NB4 (cell line): ENCODE measurements at regions not wholly inside any gene's neighbourhood (a gene's known extent, or its start where the extent isn't known, plus 50 kb on each side); places are given as distances from the start of the nearest gene placed in this dataset.
A peak's percentile ranks its signal among the peaks of the same experiment; 100 is the strongest.

ENCODE experiments used
- DNase-seq: peaks from one replicate; pipeline ENCODE4 v3.0.0; 2010; ENCODE audit warnings: low read depth
- H3K4me3 ChIP-seq: one replicate; pipeline ENCODE4 v1.5.1; 2011; ENCODE audit warnings: mild to moderate bottlenecking, low read depth, low read length, moderate library complexity
- CTCF ChIP-seq: IDR thresholded peaks from one replicate; pipeline ENCODE4 v1.5.1; 2012; ENCODE audit warnings: low read depth, low read length
- MYC ChIP-seq: IDR thresholded peaks from 2 replicates; pipeline ENCODE4 v1.6.1; 2011; ENCODE audit warnings: low read depth, low read length
- POLR2A ChIP-seq: IDR thresholded peaks from 2 replicates; pipeline ENCODE4 v1.6.1; 2011; ENCODE audit warnings: mild to moderate bottlenecking; ENCODE audit not compliant: insufficient read length; ENCODE audit errors: extremely low read depth
- TF ChIP-seq, protein P1 (sequence below): IDR thresholded peaks from 2 replicates; pipeline ENCODE4 v1.6.1; 2011; ENCODE audit warnings: low read depth, low read length

DNA sequence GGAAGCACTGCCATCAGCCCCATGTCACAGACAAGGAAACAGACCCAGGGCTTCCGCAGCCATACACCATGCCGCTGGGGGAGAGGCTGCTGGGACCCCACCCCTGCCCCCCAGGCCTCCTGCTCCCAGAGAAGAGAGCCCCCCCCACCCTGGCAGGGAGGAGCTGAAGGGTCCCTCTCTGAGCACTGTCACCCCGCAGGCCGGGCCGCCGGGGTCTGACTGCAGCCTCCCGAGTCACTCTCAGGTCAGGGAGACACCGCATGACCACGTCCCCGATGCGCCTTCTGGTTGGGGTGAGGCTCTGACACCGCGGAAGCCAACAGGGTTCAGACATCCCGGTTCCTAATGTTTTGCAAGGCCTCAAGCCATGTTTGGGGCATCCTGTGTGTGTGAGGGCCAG is 102.3 kb downstream of the SIK1 start:
- H3K4me3 ChIP-seq: no peak overlapping the region
- TF ChIP-seq POLR2A: no peak
- no peak for TF ChIP-seq CTCF
- TF ChIP-seq MYC: no peak
- TF ChIP-seq, protein P1, sequence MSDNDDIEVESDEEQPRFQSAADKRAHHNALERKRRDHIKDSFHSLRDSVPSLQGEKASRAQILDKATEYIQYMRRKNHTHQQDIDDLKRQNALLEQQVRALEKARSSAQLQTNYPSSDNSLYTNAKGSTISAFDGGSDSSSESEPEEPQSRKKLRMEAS: no peak
- no peak for DNase-seq

DNA sequence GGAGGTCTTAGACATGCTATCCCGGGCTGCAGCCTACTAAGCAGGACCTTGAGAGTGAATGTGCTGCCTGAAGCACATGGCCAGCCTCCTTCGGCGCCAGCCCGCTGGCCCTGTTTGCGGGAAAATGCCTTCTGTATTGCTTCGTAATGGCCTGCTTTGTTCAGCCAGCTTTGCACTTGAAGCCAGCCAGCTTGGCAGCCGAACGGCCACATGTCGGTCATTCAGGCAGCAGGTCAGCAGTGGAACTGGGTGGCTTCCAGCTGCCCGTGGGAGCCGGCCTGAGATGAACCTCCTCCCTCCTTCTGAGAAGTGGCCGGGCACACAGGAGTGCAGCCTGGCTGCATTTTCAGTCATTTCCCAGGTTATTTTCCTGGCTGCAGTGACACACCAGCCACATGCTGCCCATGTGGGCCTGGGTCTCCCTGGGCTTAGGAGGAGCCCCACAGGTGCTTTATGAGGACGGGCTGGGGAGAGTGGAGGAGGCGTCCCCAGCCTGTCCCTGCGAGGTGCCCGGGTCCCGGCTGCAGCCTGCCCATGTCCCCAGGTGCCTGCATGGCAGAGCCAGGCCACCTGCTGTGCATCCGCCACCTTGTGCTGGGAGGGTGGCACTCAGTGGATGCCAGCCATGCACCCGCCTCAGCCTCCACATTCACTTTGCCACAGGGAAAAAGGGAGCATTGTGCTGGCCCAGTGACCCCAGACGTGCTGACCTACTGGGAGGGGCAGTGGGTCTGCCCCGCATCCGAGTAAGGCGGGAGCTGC is 103.5 kb downstream of the SIK1 start:
- no peak for DNase-seq
- H3K4me3 ChIP-seq: no peak overlapping the region
- TF ChIP-seq POLR2A (no peak), CTCF (no peak), MYC (no peak)
- TF ChIP-seq, protein P1: no peak

DNA sequence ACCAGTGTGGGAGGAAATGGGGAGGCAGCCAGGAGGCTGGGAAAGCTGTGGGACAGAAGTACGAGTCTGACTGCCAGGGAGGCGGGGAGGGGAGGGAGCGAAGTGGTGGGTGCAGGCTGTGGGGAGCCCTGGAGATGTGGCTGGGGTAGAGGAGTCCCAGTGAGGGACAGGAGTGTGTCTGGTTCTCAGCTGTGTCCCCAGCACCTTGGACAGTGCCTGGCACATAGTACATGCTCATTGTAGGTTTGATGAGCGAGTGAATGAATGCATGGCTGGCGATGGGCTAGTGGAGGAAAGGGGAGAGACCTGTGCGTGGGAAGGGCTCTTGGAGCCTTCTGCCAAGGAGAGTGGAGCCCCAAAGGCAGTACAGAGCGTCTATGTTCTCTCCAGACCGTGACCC is 104.1 kb downstream of the SIK1 start:
- no peak overlapping the region for H3K4me3 ChIP-seq
- DNase-seq: peak; percentile 23
- TF ChIP-seq, protein P1: no peak
- TF ChIP-seq MYC: no peak
- TF ChIP-seq CTCF: no peak
- TF ChIP-seq POLR2A: no peak

GRCh38 chr21:43322311-43322710 is 104.6 kb downstream of the SIK1 start:
- H3K4me3 ChIP-seq: no peak overlapping the region
- TF ChIP-seq, protein P1: no peak
- TF ChIP-seq POLR2A: no peak
- TF ChIP-seq CTCF: no peak
- TF ChIP-seq MYC: no peak
- no peak for DNase-seq

- no peak overlapping the region for H3K4me3 ChIP-seq
- TF ChIP-seq MYC (no peak), CTCF (no peak), POLR2A (no peak)
- TF ChIP-seq, protein P1: no peak
- DNase-seq: no peak
Observed at GRCh38 chr21:43321611-43322010, 105.3 kb downstream of the SIK1 start.
